ENCODE measurements at regions not wholly inside any gene's neighbourhood (a gene's known extent, or its start where the extent isn't known, plus 50 kb on each side); places are given as distances from the start of the nearest gene placed in this dataset.

DNA sequence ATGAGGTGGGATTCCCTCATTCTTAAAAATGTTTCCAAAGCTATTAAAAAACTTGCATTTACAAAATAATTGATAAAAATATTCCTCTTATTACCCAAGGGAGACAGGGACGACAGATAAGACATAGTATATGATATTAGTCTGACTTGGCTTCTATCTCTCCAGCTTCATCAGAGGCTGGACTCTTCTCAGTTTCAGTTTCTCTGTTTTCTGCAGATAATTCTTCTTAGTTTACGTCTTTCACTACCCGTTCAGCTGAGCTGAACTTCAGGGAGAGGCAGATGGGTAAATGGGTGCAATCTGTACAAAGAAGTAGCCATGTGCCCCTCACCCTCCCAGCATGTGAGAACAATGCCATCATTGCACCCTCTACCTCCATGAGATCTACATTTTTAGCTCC, 214.0 kb upstream of the SLIT2 start:
- H3K4me2 ChIP-seq (ENCODE audit: control insufficient read depth, insufficient read depth) = no peak overlapping the region
- POLR2A ChIA-PET = no interaction called here
- intact Hi-C loops (cut with micrococcal nuclease; ENCODE audit: unreplicated experiment) (no loop called here), in situ Hi-C loops (cut with MboI) (no loop called here)
- H3K9ac ChIP-seq (ENCODE audit: control insufficient read depth, insufficient read depth, low read length) = no peak overlapping the region
- no peaks in the 10 kb centered on the region for H3K4me1 ChIP-seq (ENCODE audit: control insufficient read depth, insufficient read depth, low read length)
- H3K36me3 ChIP-seq (ENCODE audit: control insufficient read depth in 2 of 2, insufficient read depth in 2 of 2, low read length in 1 of 2) = no peaks in the 10 kb centered on the region
- H4K20me1 ChIP-seq (ENCODE audit: control insufficient read depth, insufficient read depth) = no peaks in the 10 kb centered on the region
- H2AFZ ChIP-seq (ENCODE audit: control insufficient read depth, low read depth, low read length) = no peak overlapping the region
- CTCF ChIA-PET = no interaction called here
- no peaks in the 10 kb centered on the region for H3K27me3 ChIP-seq (replicated peaks in 1 of 2; ENCODE audit: control insufficient read depth in 2 of 2, insufficient read depth in 2 of 2, low read length in 1 of 2)
- DNase-seq (ENCODE audit: low read depth, low spot score) (no peak), FAIRE-seq (no peak), ATAC-seq (no peak)
- no peaks in the 10 kb centered on the region for H3K9me3 ChIP-seq (replicated peaks; ENCODE audit: control insufficient read depth, insufficient read depth, low read length)
- WGBS (ENCODE audit: insufficient coverage, insufficient replicate concordance, low lambda C conversion rate, missing lambda C conversion rate) = 28% methylated on average over 3 of the region's 3 CpGs
- TF ChIP-seq NFYB (IDR thresholded peaks at IDR 0.05; ENCODE audit: insufficient read depth, low read depth, low read length) (no peak), ETV6 (conservative IDR thresholded peaks at IDR 0.05 in 1 of 2, IDR thresholded peaks at IDR 0.05 in 1 of 2; ENCODE audit: borderline replicate concordance in 1 of 2, low read depth in 1 of 2) (no peak), NFXL1 (IDR thresholded peaks at IDR 0.05; ENCODE audit: borderline replicate concordance) (no peak), ZZZ3 (IDR thresholded peaks at IDR 0.05; ENCODE audit: control insufficient read depth, insufficient read length, low read depth) (no peak), POLR2AphosphoS5 (IDR thresholded peaks at IDR 0.05; ENCODE audit: low read length) (no peak), SP1 (IDR thresholded peaks at IDR 0.05; ENCODE audit: low read depth, low read length) (no peak), EZH2 (IDR thresholded peaks at IDR 0.05; ENCODE audit: borderline replicate concordance, control insufficient read depth, low read depth, low read length) (no peak), BCL11A (IDR thresholded peaks at IDR 0.05; ENCODE audit: low read depth, low read length) (no peak), IKZF2 (IDR thresholded peaks at IDR 0.05) (no peak), CBFB (IDR thresholded peaks at IDR 0.05; ENCODE audit: low read depth) (no peak), MEF2B (IDR thresholded peaks at IDR 0.05; ENCODE audit: partially characterized antibody, poor library complexity, severe bottlenecking) (no peak), BRCA1 (IDR thresholded peaks at IDR 0.05; ENCODE audit: low read depth, low read length) (no peak), ZNF274 (IDR thresholded peaks at IDR 0.05; ENCODE audit: insufficient read depth, insufficient read length) (no peak), TCF12 (IDR thresholded peaks at IDR 0.05; ENCODE audit: low read depth, low read length) (no peak), ZNF24 (IDR thresholded peaks at IDR 0.05) (no peak)
- TF ChIP-seq, protein P1, sequence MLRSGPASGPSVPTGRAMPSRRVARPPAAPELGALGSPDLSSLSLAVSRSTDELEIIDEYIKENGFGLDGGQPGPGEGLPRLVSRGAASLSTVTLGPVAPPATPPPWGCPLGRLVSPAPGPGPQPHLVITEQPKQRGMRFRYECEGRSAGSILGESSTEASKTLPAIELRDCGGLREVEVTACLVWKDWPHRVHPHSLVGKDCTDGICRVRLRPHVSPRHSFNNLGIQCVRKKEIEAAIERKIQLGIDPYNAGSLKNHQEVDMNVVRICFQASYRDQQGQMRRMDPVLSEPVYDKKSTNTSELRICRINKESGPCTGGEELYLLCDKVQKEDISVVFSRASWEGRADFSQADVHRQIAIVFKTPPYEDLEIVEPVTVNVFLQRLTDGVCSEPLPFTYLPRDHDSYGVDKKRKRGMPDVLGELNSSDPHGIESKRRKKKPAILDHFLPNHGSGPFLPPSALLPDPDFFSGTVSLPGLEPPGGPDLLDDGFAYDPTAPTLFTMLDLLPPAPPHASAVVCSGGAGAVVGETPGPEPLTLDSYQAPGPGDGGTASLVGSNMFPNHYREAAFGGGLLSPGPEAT (IDR thresholded peaks at IDR 0.05; ENCODE audit: low read depth) = no peak
- TF ChIP-seq, protein P2, sequence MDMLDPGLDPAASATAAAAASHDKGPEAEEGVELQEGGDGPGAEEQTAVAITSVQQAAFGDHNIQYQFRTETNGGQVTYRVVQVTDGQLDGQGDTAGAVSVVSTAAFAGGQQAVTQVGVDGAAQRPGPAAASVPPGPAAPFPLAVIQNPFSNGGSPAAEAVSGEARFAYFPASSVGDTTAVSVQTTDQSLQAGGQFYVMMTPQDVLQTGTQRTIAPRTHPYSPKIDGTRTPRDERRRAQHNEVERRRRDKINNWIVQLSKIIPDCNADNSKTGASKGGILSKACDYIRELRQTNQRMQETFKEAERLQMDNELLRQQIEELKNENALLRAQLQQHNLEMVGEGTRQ (IDR thresholded peaks at IDR 0.05; ENCODE audit: borderline replicate concordance, low read depth, low read length) = no peak
- BruUV-seq (replicated peaks) = no TSS peak
- RAD21 ChIA-PET (ENCODE audit: unreplicated experiment) = no interaction called here
- no peak overlapping the region for H3K4me3 ChIP-seq
- H3K79me2 ChIP-seq (ENCODE audit: control insufficient read depth, insufficient read depth, low read length) = no peaks in the 10 kb centered on the region
- no peak overlapping the region for H3K27ac ChIP-seq (ENCODE audit: control insufficient read depth, insufficient read depth)
- SMC1A ChIA-PET (ENCODE audit: uncharacterized antibody, unreplicated experiment) = no interaction called here

Measured in GM12878 (cell line).